HG02763 (cell line): ENCODE measurements at regions not wholly inside any gene's neighbourhood (a gene's known extent, or its start where the extent isn't known, plus 50 kb on each side); places are given as distances from the start of the nearest gene placed in this dataset.
"Not testable (repeated sequence)": the region's sequence is repeated elsewhere in the genome, so short reads cannot be mapped to it uniquely, and the experiment has no call there.

Experiments
- ATAC-seq: cut with Tn5 transposase; IDR thresholded peaks from one replicate; pipeline ENCODE4 v1.9.1; 2021; ENCODE audit warnings: mild to moderate bottlenecking, moderate library complexity; ENCODE audit not compliant: unreplicated experiment

GRCh38 chr7:150169943-150170490, 153.1 kb upstream of the LRRC61 start:
- not testable (repeated sequence) for ATAC-seq

DNA sequence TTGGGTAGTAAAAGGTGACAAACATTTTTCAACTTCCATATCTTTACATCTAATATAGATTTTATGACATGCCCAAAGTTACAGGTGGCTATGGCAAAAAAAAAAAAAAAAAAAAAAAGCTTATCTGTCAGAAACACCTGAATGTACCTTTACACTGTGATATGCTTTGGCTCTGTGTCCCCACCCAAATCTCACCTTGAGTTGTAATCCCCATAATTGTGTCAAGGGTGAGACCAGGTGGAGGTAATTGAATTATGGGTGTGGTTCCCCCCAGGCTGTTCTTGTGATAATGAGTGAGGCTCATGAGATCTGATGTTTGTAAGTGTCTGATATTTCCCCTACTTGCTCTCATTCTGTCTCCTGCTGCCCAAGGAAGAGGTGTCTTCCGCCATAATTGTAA, 139.6 kb upstream of the LRRC61 start:
- not testable (repeated sequence) for ATAC-seq

DNA sequence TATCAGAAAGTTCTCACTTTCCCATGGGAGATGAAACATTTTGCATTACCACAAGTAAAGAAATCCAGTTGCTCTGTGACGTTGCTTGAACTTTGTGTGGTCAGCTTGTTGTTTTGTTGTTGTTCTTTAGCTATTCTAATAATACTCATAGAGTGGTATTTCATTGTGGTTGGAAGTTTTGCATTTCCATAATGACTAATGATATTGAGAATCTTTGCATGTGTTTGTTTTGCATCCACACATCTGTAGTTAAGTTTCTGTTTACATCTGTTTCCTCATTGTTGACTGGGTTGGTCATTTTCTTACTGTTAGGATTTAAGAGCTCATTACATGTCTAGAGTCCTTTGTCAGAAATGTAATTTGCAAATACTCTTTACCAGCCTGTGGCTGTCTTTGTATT, 133.2 kb upstream of the LRRC61 start:
- peak; percentile 90 for ATAC-seq

- not testable (repeated sequence) for ATAC-seq
Observed at GRCh38 chr7:150192541-150192940, 130.6 kb upstream of the LRRC61 start.

- not testable (repeated sequence) for ATAC-seq
Observed at GRCh38 chr7:150193866-150194265, 129.3 kb upstream of the LRRC61 start.
